LNCAP (cell line): ENCODE measurements at regions not wholly inside any gene's neighbourhood (a gene's known extent, or its start where the extent isn't known, plus 50 kb on each side); places are given as distances from the start of the nearest gene placed in this dataset.

ENCODE experiments used
- CTCF ChIP-seq: fragments of 450-650 bp; IDR thresholded peaks from 2 replicates; pipeline ENCODE4 v1.5.1; 2017; ENCODE audit warnings: mild to moderate bottlenecking

DNA sequence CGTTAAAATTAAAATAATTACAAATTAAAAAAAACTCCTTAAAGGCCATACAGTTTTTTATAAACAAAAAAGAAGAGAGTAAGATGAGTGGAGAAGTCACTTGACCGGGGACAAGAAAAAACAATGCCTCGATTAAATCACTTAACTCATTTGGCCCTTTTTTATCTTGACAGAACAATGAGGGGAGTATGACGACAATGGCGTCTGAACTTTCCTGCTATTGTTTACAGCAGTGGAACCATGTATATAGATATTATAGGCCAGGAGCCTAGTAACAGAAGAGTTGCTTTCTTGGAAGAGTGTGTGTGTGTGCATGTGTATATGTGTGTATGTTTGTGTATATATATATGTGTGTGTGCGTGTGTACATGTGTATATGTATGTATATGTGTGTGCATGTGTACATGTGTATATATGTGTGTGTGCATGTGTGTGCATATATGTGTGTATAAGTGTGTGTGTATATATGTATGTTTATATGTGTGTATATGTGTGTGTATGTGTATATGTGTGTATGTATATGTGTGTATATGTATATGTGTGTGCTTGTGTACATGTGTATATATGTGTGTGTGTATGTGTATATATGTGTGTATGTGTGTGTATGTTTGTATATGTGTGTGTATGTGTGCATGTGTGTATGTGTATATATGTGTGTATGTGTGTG, 153.4 kb upstream of the FAT1 start:
- no peak for TF ChIP-seq CTCF

GRCh38 chr4:186878203-186878776, 154.6 kb upstream of the FAT1 start:
- no peak for TF ChIP-seq CTCF

GRCh38 chr4:186881521-186882220, 158.0 kb upstream of the FAT1 start:
- no peak for TF ChIP-seq CTCF

DNA sequence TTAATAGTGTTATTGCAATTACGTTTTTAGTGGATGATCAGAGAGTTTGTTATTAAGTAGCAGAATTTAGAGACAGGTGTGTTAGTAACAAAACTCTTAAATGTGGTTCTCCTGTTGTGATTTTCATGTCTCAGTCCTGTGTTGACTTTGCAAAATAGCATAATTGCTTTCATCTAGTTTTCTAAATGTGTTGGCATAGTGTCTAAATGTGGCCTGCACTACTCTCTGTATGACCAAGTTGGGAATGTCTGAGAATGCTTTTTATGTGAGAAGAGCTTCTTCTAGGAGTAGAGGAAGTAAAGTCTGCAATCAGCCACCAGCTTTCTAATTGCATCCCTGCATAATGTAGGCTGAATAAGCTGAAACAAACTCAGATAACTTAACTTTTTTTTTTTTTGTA, 158.6 kb upstream of the FAT1 start:
- TF ChIP-seq CTCF = no peak

- TF ChIP-seq CTCF = no peak
These were observed 161.6 kb upstream of the FAT1 start for GRCh38 chr4:186885289-186885688.

DNA sequence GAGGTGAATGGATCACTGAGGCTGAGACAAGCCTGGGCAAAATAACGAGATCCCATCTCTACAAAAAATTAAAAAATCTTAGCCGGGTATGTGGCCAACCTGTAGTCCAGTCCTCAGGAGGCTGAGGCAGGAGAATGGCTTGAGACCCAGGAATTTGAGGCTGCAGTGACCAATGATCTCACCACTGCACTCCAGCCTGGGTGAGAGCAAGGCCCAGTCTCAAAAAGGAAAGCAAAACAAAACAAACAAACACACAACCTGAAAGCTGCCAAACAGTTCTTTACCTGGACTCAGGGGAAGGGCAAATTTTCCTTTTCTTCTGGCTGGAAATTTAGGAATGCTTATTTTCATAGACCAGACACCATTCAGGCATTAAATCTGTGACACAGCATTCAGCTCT, 163.1 kb upstream of the FAT1 start:
- no peak for TF ChIP-seq CTCF

GRCh38 chr4:186887291-186887700, 163.6 kb upstream of the FAT1 start:
- TF ChIP-seq CTCF = no peak
